ENCODE measurements at regions not wholly inside any gene's neighbourhood (a gene's known extent, or its start where the extent isn't known, plus 50 kb on each side); places are given as distances from the start of the nearest gene placed in this dataset.

GRCh38 chr7:54687462-54688212 is 71.4 kb downstream of the SEC61G start:
- no peak overlapping the region for H3K4me3 ChIP-seq (ENCODE audit: low read length)
- 93 to 95% methylated on average over 4 to 5 of the region's 5 CpGs for WGBS, 2 experiments (ENCODE audit: insufficient coverage in 1 of 2, insufficient read length in 1 of 2)

DNA sequence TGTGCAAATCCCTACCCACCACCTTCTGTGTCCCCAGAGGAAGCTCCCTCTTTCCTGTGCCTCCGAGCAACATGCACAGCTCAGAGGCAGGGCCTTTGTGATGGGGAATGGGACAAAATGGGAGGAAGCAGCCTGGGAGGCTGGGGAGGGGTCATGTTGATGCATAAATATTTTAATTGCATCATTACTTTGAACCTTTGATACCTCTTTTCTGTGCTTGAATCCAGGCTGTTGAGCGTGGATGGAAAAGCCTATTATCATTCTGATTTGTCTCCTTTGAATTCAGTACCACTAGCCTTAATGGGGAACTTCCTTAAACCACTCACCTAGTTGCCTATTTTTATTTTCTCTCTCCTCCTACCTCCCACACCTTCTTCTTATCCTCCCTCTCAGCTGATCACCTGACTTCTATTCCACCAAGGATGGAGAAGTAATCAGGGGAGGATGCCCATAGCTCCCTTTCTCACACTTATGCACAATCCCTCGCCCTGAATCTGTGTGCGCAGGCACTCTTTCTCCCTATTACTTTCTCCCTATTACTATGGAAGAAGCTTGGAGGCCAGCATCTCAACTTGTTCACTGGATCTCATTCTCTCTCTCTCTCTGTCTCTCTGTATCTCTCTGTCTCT is 78.5 kb downstream of the SEC61G start:
- Mint-ChIP-seq H3K36me3 (ENCODE audit: low read depth) (no peaks in the 10 kb centered on the region), H3K27me3 (ENCODE audit: insufficient read depth) (peaks cover 2% of the 10 kb centered on the region), H3K4me1 (peaks cover 5% of the 10 kb centered on the region), H3K9me3 (no peaks in the 10 kb centered on the region), H3K27ac (no peak overlapping the region), H3K4me3 (no peak overlapping the region)
- TF ChIP-seq, protein P1, sequence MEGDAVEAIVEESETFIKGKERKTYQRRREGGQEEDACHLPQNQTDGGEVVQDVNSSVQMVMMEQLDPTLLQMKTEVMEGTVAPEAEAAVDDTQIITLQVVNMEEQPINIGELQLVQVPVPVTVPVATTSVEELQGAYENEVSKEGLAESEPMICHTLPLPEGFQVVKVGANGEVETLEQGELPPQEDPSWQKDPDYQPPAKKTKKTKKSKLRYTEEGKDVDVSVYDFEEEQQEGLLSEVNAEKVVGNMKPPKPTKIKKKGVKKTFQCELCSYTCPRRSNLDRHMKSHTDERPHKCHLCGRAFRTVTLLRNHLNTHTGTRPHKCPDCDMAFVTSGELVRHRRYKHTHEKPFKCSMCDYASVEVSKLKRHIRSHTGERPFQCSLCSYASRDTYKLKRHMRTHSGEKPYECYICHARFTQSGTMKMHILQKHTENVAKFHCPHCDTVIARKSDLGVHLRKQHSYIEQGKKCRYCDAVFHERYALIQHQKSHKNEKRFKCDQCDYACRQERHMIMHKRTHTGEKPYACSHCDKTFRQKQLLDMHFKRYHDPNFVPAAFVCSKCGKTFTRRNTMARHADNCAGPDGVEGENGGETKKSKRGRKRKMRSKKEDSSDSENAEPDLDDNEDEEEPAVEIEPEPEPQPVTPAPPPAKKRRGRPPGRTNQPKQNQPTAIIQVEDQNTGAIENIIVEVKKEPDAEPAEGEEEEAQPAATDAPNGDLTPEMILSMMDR (conservative IDR thresholded peaks at IDR 0.05), result no peak
- 84 to 96% methylated on average over 3 of the region's 4 CpGs for WGBS, 2 experiments (ENCODE audit: insufficient coverage in 1 of 2, insufficient read length in 1 of 2)
- H3K27ac ChIP-seq (ENCODE audit: low read depth, low read length), result no peak overlapping the region
- no peaks in the 10 kb centered on the region for H3K36me3 ChIP-seq (ENCODE audit: control insufficient read depth, insufficient read depth, low read length)
- no peak overlapping the region for H3K9ac ChIP-seq (ENCODE audit: extremely low read depth, low read length, poor library complexity, severe bottlenecking)
- no peak overlapping the region for H3K4me3 ChIP-seq (ENCODE audit: low read length)
- DNase-seq, result no peak
- H3K27me3 ChIP-seq (ENCODE audit: control insufficient read depth, insufficient read depth, low read length, poor library complexity, severe bottlenecking), result no peaks in the 10 kb centered on the region
- no peaks in the 10 kb centered on the region for H3K4me1 ChIP-seq (ENCODE audit: control insufficient read depth, insufficient read depth, low read length)
- no peaks in the 10 kb centered on the region for H3K9me3 ChIP-seq (ENCODE audit: control insufficient read depth, low read length)

More at GRCh38 chr7:54687462-54688212, 71.4 kb downstream of the SEC61G start:
- Histone ChIP-seq H3K36me3 (ENCODE audit: control insufficient read depth, insufficient read depth, low read length) (no peaks in the 10 kb centered on the region), H3K27me3 (ENCODE audit: control insufficient read depth, insufficient read depth, low read length, poor library complexity, severe bottlenecking) (no peaks in the 10 kb centered on the region), H3K27ac (ENCODE audit: low read depth, low read length) (no peak overlapping the region), H3K4me1 (ENCODE audit: control insufficient read depth, insufficient read depth, low read length) (no peaks in the 10 kb centered on the region), H3K9me3 (ENCODE audit: control insufficient read depth, low read length) (no peaks in the 10 kb centered on the region), H3K9ac (ENCODE audit: extremely low read depth, low read length, poor library complexity, severe bottlenecking) (no peak overlapping the region)
- no peaks in the 10 kb centered on the region for H3K9me3 Mint-ChIP-seq
- H3K4me1 Mint-ChIP-seq, result peaks cover 5% of the 10 kb centered on the region
- no peak for DNase-seq
- no peaks in the 10 kb centered on the region for H3K36me3 Mint-ChIP-seq (ENCODE audit: low read depth)
- H3K27me3 Mint-ChIP-seq (ENCODE audit: insufficient read depth), result no peaks in the 10 kb centered on the region
- H3K27ac Mint-ChIP-seq, result no peak overlapping the region
- H3K4me3 Mint-ChIP-seq, result no peak overlapping the region
- TF ChIP-seq, protein P1 (conservative IDR thresholded peaks at IDR 0.05), result no peak

GRCh38 chr7:54679490-54679817 is 79.6 kb downstream of the SEC61G start:
- WGBS, 2 experiments (ENCODE audit: insufficient coverage in 1 of 2, insufficient read length in 1 of 2), result 94 to 99% methylated on average over 3 to 5 of the region's 5 CpGs
- Mint-ChIP-seq H3K9me3 (no peaks in the 10 kb centered on the region), H3K27ac (no peak overlapping the region), H3K4me1 (peaks cover 12% of the 10 kb centered on the region), H3K27me3 (ENCODE audit: insufficient read depth) (peaks cover 2% of the 10 kb centered on the region), H3K4me3 (no peak overlapping the region), H3K36me3 (ENCODE audit: low read depth) (no peaks in the 10 kb centered on the region)
- Histone ChIP-seq H3K27ac (ENCODE audit: low read depth, low read length) (no peak overlapping the region), H3K36me3 (ENCODE audit: control insufficient read depth, insufficient read depth, low read length) (no peaks in the 10 kb centered on the region), H3K9ac (ENCODE audit: extremely low read depth, low read length, poor library complexity, severe bottlenecking) (no peak overlapping the region), H3K4me3 (ENCODE audit: low read length) (no peak overlapping the region), H3K4me1 (ENCODE audit: control insufficient read depth, insufficient read depth, low read length) (no peaks in the 10 kb centered on the region), H3K27me3 (ENCODE audit: control insufficient read depth, insufficient read depth, low read length, poor library complexity, severe bottlenecking) (no peaks in the 10 kb centered on the region), H3K9me3 (ENCODE audit: control insufficient read depth, low read length) (no peaks in the 10 kb centered on the region)
- TF ChIP-seq, protein P1 (conservative IDR thresholded peaks at IDR 0.05), result no peak
- DNase-seq, result no peak
